HepG2 (cell line): ENCODE measurements at regions not wholly inside any gene's neighbourhood (a gene's known extent, or its start where the extent isn't known, plus 50 kb on each side); places are given as distances from the start of the nearest gene placed in this dataset.

ENCODE experiments used
- FOXM1 ChIP-seq: sonication (generic); formaldehyde crosslinking; IDR thresholded peaks from 2 replicates; pipeline ENCODE4 v1.5.0; 2020; ENCODE audit warnings: missing genetic modification reagents
- HNRNPL ChIP-seq: fragments of 200-400 bp; formaldehyde crosslinking; IDR thresholded peaks from 2 replicates; pipeline ENCODE4 v1.6.1; 2017; ENCODE audit warnings: mild to moderate bottlenecking, low read depth, low read length
- KDM1A ChIP-seq: IDR thresholded peaks from 2 replicates; pipeline ENCODE4 v1.6.1; 2016; ENCODE audit warnings: missing compliant biosample characterization
- KMT2B ChIP-seq: IDR thresholded peaks from 2 replicates; pipeline ENCODE4 v1.6.1; 2016; ENCODE audit warnings: missing genetic modification reagents, missing compliant biosample characterization
- MBD4 ChIP-seq: IDR thresholded peaks from 2 replicates; pipeline ENCODE4 v1.6.1; 2012; ENCODE audit warnings: low read length, inconsistent platforms, borderline replicate concordance
- MXI1 ChIP-seq: IDR thresholded peaks from 3 replicates; pipeline ENCODE4 v1.6.1; 2012; ENCODE audit warnings: low read depth, low read length, inconsistent platforms, borderline replicate concordance
- NR3C1 ChIP-seq: sonication (generic); formaldehyde crosslinking; IDR thresholded peaks from 2 replicates; pipeline ENCODE4 v1.4.0; 2020; ENCODE audit warnings: missing genetic modification reagents
- POLR2A ChIP-seq, 2 experiments: IDR thresholded peaks; 2 replicates each; pipeline ENCODE4 v1.6.1; 2011; ENCODE audit warnings: low read depth in 2 of 2, low read length in 2 of 2, mild to moderate bottlenecking in 1 of 2, moderate library complexity in 1 of 2; ENCODE audit not compliant: insufficient read depth in 1 of 2
- TAF1 ChIP-seq: sonication (generic); formaldehyde crosslinking; IDR thresholded peaks from 2 replicates; pipeline ENCODE4 v1.4.0; 2020; ENCODE audit warnings: missing genetic modification reagents
- TF ChIP-seq, protein P1 (sequence below): sonication (generic); formaldehyde crosslinking; IDR thresholded peaks from 2 replicates; pipeline ENCODE4 v1.5.0; 2020; ENCODE audit warnings: mild to moderate bottlenecking, missing genetic modification reagents, moderate library complexity
- TF ChIP-seq, protein P2 (sequence below), 2 experiments: sonication (generic) in 1 of 2; formaldehyde crosslinking in 1 of 2; IDR thresholded peaks; 2 replicates each; pipeline versions ENCODE4 v1.4.0 to v1.6.1; 2018 to 2020; ENCODE audit warnings: missing genetic modification reagents in 2 of 2, borderline replicate concordance in 1 of 2, low read depth in 1 of 2, mild to moderate bottlenecking in 1 of 2, missing biosample characterization in 1 of 2
- TF ChIP-seq, protein P3 (sequence below): sonication (generic); formaldehyde crosslinking; IDR thresholded peaks from 2 replicates; pipeline ENCODE4 v1.5.0; 2020; ENCODE audit warnings: mild to moderate bottlenecking, missing genetic modification reagents
- TF ChIP-seq, protein P4 (sequence below), 2 experiments: fragments of 450-650 bp in 1 of 2; sonication (generic) in 1 of 2; formaldehyde crosslinking; IDR thresholded peaks; 2 replicates each; pipeline versions ENCODE4 v1.5.0 to v1.8.0; 2020 to 2022; ENCODE audit warnings: mild to moderate bottlenecking in 1 of 2, missing genetic modification reagents in 1 of 2
- TF ChIP-seq, protein P5 (sequence below): sonication (generic); formaldehyde crosslinking; IDR thresholded peaks from 2 replicates; pipeline ENCODE4 v1.8.0; 2022; ENCODE audit warnings: mild to moderate bottlenecking, missing genetic modification reagents, moderate library complexity

DNA sequence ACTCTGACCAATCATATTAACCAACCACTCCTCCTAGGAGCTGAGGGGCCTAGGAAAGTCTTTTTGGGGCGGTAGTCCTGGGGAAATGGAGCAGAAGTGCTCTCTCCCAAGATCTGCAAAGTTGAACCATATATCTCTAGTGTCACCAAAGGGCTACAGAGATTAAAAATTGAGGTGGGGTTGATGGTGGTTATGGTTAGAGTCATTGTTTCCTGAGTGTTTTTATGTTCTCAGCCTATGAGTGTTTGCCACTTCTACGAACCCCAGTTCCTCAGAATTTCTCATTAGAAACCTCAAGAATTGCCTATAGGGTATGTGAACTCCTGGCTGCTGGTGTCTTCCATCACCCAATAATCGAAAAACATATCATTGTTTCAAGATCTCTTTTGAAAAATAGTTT lies 217.8 kb downstream of the CDRT15L2 start:
- TF ChIP-seq, protein P1, sequence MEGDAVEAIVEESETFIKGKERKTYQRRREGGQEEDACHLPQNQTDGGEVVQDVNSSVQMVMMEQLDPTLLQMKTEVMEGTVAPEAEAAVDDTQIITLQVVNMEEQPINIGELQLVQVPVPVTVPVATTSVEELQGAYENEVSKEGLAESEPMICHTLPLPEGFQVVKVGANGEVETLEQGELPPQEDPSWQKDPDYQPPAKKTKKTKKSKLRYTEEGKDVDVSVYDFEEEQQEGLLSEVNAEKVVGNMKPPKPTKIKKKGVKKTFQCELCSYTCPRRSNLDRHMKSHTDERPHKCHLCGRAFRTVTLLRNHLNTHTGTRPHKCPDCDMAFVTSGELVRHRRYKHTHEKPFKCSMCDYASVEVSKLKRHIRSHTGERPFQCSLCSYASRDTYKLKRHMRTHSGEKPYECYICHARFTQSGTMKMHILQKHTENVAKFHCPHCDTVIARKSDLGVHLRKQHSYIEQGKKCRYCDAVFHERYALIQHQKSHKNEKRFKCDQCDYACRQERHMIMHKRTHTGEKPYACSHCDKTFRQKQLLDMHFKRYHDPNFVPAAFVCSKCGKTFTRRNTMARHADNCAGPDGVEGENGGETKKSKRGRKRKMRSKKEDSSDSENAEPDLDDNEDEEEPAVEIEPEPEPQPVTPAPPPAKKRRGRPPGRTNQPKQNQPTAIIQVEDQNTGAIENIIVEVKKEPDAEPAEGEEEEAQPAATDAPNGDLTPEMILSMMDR: no peak
- TF ChIP-seq NR3C1 (CRISPR knock-in tag) (no peak), TAF1 (no peak), HNRNPL (no peak), MXI1 (no peak), FOXM1 (CRISPR knock-in tag) (no peak), MBD4 (no peak), KMT2B (CRISPR knock-in tag) (no peak), POLR2A (IDR thresholded peaks at IDR 0.05; ENCODE audit: insufficient read depth in 1 of 2, low read depth in 2 of 2, low read length in 2 of 2) (no peak), KDM1A (no peak)
- TF ChIP-seq, protein P2, sequence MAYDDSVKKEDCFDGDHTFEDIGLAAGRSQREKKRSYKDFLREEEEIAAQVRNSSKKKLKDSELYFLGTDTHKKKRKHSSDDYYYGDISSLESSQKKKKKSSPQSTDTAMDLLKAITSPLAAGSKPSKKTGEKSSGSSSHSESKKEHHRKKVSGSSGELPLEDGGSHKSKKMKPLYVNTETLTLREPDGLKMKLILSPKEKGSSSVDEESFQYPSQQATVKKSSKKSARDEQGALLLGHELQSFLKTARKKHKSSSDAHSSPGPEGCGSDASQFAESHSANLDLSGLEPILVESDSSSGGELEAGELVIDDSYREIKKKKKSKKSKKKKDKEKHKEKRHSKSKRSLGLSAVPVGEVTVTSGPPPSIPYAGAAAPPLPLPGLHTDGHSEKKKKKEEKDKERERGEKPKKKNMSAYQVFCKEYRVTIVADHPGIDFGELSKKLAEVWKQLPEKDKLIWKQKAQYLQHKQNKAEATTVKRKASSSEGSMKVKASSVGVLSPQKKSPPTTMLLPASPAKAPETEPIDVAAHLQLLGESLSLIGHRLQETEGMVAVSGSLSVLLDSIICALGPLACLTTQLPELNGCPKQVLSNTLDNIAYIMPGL (CRISPR knock-in tag; IDR thresholded peaks at IDR 0.05; ENCODE audit: borderline replicate concordance in 1 of 2, low read depth in 1 of 2): no peak
- TF ChIP-seq, protein P3, sequence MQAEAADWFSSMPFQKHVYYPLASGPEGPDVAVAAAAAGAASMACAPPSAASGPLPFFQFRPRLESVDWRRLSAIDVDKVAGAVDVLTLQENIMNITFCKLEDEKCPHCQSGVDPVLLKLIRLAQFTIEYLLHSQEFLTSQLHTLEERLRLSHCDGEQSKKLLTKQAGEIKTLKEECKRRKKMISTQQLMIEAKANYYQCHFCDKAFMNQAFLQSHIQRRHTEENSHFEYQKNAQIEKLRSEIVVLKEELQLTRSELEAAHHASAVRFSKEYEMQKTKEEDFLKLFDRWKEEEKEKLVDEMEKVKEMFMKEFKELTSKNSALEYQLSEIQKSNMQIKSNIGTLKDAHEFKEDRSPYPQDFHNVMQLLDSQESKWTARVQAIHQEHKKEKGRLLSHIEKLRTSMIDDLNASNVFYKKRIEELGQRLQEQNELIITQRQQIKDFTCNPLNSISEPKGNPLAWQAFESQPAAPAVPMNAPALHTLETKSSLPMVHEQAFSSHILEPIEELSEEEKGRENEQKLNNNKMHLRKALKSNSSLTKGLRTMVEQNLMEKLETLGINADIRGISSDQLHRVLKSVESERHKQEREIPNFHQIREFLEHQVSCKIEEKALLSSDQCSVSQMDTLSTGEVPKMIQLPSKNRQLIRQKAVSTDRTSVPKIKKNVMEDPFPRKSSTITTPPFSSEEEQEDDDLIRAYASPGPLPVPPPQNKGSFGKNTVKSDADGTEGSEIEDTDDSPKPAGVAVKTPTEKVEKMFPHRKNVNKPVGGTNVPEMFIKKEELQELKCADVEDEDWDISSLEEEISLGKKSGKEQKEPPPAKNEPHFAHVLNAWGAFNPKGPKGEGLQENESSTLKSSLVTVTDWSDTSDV (CRISPR knock-in tag): no peak
- TF ChIP-seq, protein P4, sequence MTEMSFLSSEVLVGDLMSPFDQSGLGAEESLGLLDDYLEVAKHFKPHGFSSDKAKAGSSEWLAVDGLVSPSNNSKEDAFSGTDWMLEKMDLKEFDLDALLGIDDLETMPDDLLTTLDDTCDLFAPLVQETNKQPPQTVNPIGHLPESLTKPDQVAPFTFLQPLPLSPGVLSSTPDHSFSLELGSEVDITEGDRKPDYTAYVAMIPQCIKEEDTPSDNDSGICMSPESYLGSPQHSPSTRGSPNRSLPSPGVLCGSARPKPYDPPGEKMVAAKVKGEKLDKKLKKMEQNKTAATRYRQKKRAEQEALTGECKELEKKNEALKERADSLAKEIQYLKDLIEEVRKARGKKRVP (CRISPR knock-in tag; IDR thresholded peaks at IDR 0.05): no peak
- TF ChIP-seq, protein P5, sequence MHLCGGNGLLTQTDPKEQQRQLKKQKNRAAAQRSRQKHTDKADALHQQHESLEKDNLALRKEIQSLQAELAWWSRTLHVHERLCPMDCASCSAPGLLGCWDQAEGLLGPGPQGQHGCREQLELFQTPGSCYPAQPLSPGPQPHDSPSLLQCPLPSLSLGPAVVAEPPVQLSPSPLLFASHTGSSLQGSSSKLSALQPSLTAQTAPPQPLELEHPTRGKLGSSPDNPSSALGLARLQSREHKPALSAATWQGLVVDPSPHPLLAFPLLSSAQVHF (CRISPR knock-in tag): no peak
